Psoas muscle (tissue), 7 donors: ENCODE measurements at regions not wholly inside any gene's neighbourhood (a gene's known extent, or its start where the extent isn't known, plus 50 kb on each side); places are given as distances from the start of the nearest gene placed in this dataset.

ENCODE experiments used
- ATAC-seq, 4 donors: fragments of 200-7000 bp; cut with Tn5 transposase; one replicate each; pipeline ENCODE4 v1.9.1; 2020; ENCODE audit warnings: moderate library complexity in 3 of 4, mild to moderate bottlenecking in 2 of 4
- DNase-seq, 2 donors: peaks; one replicate each; pipeline ENCODE4 v3.0.0-alpha.2; 2020
- H3K27ac ChIP-seq: fragments of 200-600 bp; one replicate; pipeline ENCODE4 v1.8.0; 2022
- H3K27me3 ChIP-seq, 3 donors: fragments of 200-600 bp in 1 of 3; one replicate each; pipeline versions ENCODE4 v1.6.1 to v1.8.0; 2013 to 2022; ENCODE audit warnings: low read length in 2 of 3, mild to moderate bottlenecking in 2 of 3, moderate library complexity in 1 of 3; ENCODE audit not compliant: insufficient read depth in 3 of 3
- H3K36me3 ChIP-seq, 2 donors: fragments of 200-600 bp in 1 of 2; one replicate each; pipeline versions ENCODE4 v1.6.1 to v1.8.0; 2013 to 2022; ENCODE audit warnings: low read depth in 1 of 2, mild to moderate bottlenecking in 1 of 2, moderate library complexity in 1 of 2; ENCODE audit not compliant: insufficient read depth in 1 of 2
- H3K4me1 ChIP-seq: fragments of 200-600 bp; one replicate; pipeline ENCODE4 v1.8.0; 2022
- H3K4me3 ChIP-seq: fragments of 200-600 bp; one replicate; pipeline ENCODE4 v1.8.0; 2022; ENCODE audit warnings: mild to moderate bottlenecking
- H3K9me3 ChIP-seq: fragments of 200-600 bp; one replicate; pipeline ENCODE4 v1.8.0; 2022
- CTCF ChIP-seq: fragments of 200-600 bp; IDR thresholded peaks from one replicate; pipeline ENCODE4 v1.8.0; 2022; ENCODE audit warnings: antibody characterized with exemption
- WGBS, 3 donors: extraction: QIAGEN DNeasy Blood & Tissue Kit; methylation state at CpG; one replicate each; pipeline versions ENCODE4 v1.1.6 to v1.1.7; 2013; 5-methylcytosine and 5-hydroxymethylcytosine counted together
- intact Hi-C, 2 donors: fragments of 100-400 bp; cut with DNase I; formaldehyde crosslinking; loops; one replicate each; pipeline versions ENCODE4 v1.11.0 to v1.14.2; 2022
- donor health status: healthy with polysubstance abuse.
- donor health status: DM: no; HTN: no; CAD: no; lungs with moderate emphysema.
- donor health status: Bipolar disorder and iron deficiency.
- donor health status: healthy.
- donor health status: DM: yes; HTN: yes; CAD: no.
- donor health status: DM: no; HTN: no; CAD: no.
- donor health status: DM: yes; HTN: yes; CAD: no.

GRCh38 chr1:83588140-83588539 is 410.8 kb downstream of the TTLL7 start:
- ATAC-seq, result no peak
- H3K4me1 ChIP-seq, result no peaks in the 10 kb centered on the region
- no peak overlapping the region for H3K27ac ChIP-seq
- no peaks in the 10 kb centered on the region for H3K9me3 ChIP-seq
- TF ChIP-seq CTCF, result no peak
- H3K4me3 ChIP-seq, result no peak overlapping the region
- intact Hi-C loops, result no loop called here
- DNase-seq, result no peak
- H3K27me3 ChIP-seq, result no peaks in the 10 kb centered on the region
- H3K36me3 ChIP-seq, result no peaks in the 10 kb centered on the region

- intact Hi-C loops, result no loop called here
- Histone ChIP-seq H3K4me3 (no peak overlapping the region), H3K27me3 (no peaks in the 10 kb centered on the region), H3K4me1 (no peaks in the 10 kb centered on the region), H3K27ac (no peak overlapping the region), H3K36me3 (no peaks in the 10 kb centered on the region), H3K9me3 (no peaks in the 10 kb centered on the region)
- no peak for TF ChIP-seq CTCF
- ATAC-seq (no peak), DNase-seq (no peak)
- 51 to 64% (median 60%) methylated on average over 4 of the region's 4 CpGs for WGBS, 3 donors
Observed at GRCh38 chr1:83583351-83584014, 415.4 kb downstream of the TTLL7 start.

GRCh38 chr1:83581747-83582146 is 417.2 kb downstream of the TTLL7 start:
- intact Hi-C loops, result no loop called here
- ATAC-seq, result no peak
- 76 to 82% (median 77%) methylated on average over 8 of the region's 8 CpGs for WGBS, 3 donors

GRCh38 chr1:83574791-83575190 is 424.1 kb downstream of the TTLL7 start:
- H3K27me3 ChIP-seq, result no peaks in the 10 kb centered on the region
- DNase-seq (no peak), ATAC-seq (no peak)
- intact Hi-C loops, result no loop called here
- H3K36me3 ChIP-seq, result no peaks in the 10 kb centered on the region
- 81 to 88% (median 84%) methylated on average over 2 of the region's 2 CpGs for WGBS, 3 donors
- no peak overlapping the region for H3K27ac ChIP-seq
- H3K4me3 ChIP-seq, result no peak overlapping the region
- no peak for TF ChIP-seq CTCF
- no peaks in the 10 kb centered on the region for H3K4me1 ChIP-seq
- H3K9me3 ChIP-seq, result no peaks in the 10 kb centered on the region

More at GRCh38 chr1:83581747-83582146, 417.2 kb downstream of the TTLL7 start:
- Histone ChIP-seq H3K27ac (no peak overlapping the region), H3K4me3 (no peak overlapping the region), H3K36me3 (no peaks in the 10 kb centered on the region), H3K4me1 (no peaks in the 10 kb centered on the region), H3K9me3 (no peaks in the 10 kb centered on the region), H3K27me3 (no peaks in the 10 kb centered on the region)
- DNase-seq, result no peak
- TF ChIP-seq CTCF, result no peak

- WGBS, 3 donors, result 70 to 74% (median 70%) methylated on average over 2 of the region's 2 CpGs
- H3K9me3 ChIP-seq, result no peaks in the 10 kb centered on the region
Observed at GRCh38 chr1:83573776-83574175, 425.2 kb downstream of the TTLL7 start.

More at GRCh38 chr1:83573776-83574175, 425.2 kb downstream of the TTLL7 start:
- H3K4me1 ChIP-seq, result no peaks in the 10 kb centered on the region
- DNase-seq (no peak), ATAC-seq (no peak)
- H3K4me3 ChIP-seq, result no peak overlapping the region
- no peaks in the 10 kb centered on the region for H3K27me3 ChIP-seq
- H3K36me3 ChIP-seq, result no peaks in the 10 kb centered on the region
- intact Hi-C loops, result no loop called here
- no peak for TF ChIP-seq CTCF
- no peak overlapping the region for H3K27ac ChIP-seq
